GM18498 (cell line): ENCODE measurements at regions not wholly inside any gene's neighbourhood (a gene's known extent, or its start where the extent isn't known, plus 50 kb on each side); places are given as distances from the start of the nearest gene placed in this dataset.

Experiments used
- ATAC-seq: cut with Tn5 transposase; IDR thresholded peaks from one replicate; pipeline ENCODE4 v1.9.1; 2021; ENCODE audit warnings: mild to moderate bottlenecking, moderate library complexity; ENCODE audit not compliant: unreplicated experiment

DNA sequence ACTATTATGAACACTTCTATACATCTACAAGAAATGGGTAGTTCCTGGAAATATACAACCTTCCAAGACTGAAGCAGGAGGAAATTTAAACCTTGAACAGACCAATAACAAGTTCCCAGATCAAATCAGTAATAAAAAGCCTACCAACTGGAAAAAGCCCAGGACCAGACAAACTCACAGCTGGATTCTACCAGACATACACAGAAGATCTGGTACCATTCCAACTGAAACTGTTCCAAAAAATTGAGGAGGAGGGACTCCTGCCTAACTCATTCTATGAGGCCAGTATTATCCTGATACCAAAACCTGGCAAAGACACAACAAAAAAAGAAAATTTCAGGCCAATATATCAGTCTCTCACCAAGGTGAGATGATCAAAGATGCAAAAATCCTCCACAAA is 189.4 kb downstream of the RPS29 start:
- no peak for ATAC-seq

DNA sequence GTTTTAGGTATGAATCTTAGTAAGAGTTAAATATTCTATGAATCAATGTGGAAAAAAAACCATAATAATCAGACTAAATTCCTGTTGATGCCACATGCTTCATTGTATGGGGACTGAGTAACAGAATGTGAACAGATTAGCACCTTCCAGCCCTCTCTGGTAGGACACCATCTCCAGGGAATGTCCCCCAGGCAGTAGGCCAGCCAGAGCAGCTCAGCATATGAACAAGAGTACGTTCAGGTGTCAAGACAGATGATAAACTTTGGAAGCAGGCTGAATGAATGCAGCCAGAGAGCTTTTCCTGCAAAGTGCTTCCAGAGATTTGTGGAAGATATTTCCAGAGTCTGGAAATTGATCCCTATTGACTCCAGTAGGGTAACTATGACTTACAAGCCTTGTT is 204.4 kb downstream of the RPS29 start:
- no peak for ATAC-seq

DNA sequence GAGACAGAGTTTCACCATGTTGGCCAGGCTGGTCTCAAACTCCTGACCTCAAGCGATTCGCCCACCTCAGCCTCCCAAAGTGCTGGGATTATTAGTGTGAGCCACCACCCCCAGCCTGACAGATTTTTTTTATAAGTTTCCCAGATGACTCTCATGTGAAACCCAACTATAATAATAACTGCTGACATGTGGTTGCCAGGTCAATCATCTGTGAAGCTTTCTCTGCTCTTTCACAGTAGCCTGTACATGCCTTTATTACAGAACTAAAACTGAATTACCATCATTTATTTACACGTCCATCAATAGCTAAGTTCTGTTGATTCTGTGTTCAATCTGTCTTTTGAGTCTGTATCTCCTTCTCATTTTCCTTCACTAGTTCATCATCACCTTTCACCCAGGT is 218.5 kb downstream of the RPS29 start:
- ATAC-seq = no peak

DNA sequence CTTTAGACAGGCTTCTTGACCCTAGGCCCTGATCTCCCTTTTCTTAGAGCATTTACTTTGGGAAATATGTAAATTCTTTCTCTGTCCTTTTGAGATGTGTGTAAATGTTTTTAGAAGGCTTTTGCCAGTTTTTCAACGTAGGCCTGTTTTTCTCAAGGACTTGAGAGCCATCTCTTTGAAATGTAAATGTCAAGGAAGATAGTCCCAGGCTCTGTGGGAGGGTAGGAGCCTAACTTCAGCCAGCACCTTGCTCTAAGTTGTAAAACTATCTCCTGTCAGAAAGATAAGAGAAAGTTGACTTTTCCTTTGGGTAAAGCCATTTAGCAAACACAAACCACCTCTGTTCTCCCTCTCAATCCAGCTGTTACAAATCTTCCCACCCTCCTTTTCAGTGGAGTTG is 219.8 kb downstream of the RPS29 start:
- no peak for ATAC-seq

DNA sequence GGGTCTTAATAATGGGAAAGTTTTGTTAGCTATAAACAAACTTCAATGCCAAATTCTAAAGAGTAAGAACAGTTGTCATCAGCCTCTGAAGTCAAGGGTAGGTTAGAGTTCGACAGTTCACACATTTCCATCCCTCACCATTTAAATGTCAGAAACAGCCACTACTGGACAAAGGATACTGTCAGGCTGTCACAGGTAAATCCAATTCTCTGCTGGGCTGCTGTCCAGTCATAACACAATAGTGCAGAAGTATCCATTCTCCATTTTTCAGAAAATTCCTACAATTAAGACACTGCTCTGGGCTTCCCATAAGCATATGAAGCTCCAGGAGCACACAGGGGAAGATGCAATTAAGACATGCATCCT is 221.4 kb downstream of the RPS29 start:
- no peak for ATAC-seq

DNA sequence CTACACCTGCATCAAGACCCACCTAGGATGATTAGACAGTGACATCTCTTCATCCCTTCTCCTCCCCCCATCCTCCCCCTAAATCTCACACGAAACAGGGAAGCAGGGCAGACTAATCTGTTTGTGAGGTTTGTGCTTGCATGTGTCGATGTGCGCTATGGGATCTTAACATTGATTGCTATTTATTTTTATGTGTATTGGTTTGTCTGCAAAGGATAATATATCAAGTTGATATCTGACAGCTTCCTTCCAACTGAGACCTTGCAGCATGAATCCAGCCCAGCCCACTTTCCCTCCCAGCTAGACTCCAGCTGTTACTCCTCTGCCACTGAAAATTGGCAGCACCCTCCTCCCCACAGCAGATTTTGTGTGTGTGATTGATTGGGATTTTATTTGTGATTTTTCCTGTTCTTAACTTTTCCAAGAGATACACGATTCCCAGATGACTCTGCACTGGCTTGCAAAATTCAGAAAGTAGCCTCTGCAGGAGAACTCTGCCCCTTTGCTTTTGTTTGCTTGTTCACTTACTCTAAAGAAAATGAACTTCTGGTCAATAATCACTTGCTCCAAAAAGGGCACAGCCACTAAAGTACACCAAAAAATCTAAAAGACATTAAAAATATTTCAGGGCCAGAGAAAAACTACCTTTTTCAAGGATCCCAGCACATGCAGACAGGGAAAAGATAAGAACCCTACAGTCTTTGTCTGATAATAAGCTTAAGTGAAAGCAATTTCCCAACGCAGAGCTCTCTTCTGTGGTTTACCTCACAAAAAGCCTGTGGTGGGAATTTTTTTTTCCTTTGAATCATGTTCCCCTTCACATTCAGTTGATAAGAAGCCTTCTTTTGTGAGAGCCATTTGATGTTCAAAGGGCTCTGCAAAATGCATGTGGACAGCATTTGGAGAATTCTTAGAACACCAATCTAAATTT is 222.1 kb downstream of the RPS29 start:
- no peak for ATAC-seq

DNA sequence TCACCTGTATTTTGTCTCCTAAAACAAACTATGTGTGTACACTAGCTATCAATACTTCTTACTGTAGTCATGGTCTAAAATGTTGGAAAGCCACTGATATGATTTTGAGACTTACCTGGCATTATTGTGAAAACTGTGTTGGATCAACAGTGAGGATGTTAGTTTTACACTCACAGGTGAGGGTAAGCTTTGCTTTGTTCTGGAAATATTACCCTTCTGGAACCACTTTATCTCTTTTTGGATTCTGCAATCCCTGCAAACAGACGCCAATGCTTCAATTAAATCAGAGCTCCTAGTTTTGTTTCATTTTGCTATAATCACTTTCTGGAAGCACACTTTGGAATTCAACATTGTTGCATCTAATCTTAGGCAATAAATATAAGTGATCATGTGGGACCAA is 223.3 kb downstream of the RPS29 start:
- no peak for ATAC-seq

DNA sequence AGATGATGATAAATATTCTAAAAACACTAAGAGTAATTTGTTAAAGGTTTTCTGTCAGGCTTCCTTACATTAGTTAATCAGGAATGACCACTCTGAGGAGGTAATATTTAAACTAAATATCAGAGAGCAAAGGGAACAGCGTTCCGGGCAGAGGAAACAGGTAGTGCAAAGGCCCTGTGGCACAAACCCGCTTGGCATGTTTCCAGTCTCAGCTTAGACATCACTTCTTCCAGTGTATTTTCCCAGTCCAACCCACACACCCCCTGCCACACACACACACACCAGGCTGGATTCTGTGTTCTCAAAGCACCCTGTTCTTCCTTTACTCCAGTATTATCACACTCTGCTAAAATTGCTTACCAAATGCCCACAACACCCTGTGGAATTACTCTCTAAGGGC is 247.1 kb downstream of the RPS29 start:
- no peak for ATAC-seq

DNA sequence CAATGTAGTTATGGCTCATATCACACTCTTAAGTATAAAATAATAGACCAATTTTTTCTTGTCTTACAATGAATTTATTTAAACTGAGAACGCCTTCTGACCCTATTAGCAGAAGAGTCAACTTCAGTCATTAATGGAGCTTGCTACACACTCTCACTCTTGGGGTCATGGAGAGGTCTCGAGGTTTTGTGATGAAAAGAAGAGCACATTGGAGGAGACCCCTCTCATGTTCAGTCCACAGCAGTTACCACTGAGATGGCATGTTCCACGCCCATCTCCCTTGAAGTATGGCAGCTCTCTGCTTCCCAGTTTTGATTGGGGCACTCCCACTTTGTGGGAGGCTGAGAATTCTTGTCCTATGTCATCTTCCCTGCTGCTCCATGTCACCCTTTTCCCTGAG is 266.4 kb downstream of the RPS29 start:
- no peak for ATAC-seq

DNA sequence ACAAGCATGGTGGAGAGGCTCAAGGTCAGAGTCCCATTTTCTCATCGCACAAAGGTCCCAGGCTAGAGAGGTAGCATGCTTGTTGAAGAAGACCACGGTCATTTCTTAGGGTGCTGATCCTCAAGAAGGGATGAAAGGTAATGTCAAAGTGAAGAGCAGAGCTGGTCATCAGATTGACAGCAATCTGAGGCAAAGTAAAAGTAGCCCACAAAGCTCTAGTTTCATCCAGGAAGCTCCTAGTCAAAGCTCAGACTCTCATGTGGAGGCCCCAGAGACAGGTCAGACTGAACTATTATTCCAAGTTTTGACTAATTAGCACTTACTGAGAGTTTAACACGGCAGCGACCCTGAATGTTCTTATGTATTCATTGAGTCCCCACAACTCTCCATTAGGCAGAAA is 270.6 kb downstream of the RPS29 start:
- ATAC-seq = no peak

DNA sequence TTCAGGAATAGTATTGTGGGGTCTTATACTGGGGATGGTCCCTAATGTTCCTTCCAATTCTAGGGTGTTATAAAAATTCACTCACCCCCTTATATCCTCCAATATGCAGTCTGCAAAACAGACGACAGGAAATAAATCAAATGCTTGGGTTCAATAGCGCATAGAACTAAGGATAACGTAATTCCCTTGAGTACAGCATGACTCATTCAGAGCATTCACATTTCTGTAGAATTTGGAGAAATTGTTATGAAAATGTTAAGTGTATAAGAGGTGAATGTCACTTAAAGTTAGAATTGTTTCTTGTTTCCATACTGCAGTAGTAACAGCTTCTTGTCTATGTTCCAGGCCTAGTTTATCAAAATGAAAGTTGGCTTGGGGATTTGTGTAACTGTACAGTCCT is 271.4 kb downstream of the RPS29 start:
- no peak for ATAC-seq

DNA sequence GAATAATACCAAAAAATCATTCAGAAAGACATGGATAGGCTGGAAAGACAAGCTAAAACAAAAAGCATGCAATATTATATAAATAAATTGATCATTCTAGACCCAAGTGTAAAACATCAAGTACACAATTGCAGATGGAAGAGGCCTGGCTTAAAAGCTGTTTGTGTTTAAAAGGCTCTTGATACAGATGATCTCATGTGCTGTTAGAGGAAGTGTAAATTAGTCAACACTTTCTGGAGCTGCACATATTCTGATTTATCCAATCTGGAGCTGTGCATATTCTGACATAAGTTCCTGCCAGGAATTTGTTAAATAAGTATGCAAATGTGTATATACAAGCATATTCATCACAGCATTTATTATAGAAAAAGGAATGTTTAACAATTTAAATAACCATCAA is 273.1 kb downstream of the RPS29 start:
- ATAC-seq = no peak

DNA sequence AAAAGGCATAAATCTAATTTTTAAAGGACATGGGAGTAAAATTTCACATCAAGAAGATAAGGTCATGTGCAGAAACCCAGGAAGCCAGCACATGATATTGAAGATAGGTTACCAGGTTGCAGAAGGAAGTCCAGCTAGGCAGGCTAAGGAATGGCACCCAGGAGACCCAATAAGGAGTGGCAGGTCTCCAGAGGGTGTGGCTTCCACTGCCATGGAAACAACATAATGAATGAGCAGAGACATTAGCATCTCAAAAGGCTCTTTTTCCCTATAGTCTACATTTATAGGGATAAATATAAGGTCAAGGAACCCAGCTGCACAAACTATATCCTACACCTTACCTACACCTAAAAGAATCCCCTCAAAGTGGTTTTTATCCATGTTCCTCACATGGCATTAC is 275.9 kb downstream of the RPS29 start:
- ATAC-seq = no peak

DNA sequence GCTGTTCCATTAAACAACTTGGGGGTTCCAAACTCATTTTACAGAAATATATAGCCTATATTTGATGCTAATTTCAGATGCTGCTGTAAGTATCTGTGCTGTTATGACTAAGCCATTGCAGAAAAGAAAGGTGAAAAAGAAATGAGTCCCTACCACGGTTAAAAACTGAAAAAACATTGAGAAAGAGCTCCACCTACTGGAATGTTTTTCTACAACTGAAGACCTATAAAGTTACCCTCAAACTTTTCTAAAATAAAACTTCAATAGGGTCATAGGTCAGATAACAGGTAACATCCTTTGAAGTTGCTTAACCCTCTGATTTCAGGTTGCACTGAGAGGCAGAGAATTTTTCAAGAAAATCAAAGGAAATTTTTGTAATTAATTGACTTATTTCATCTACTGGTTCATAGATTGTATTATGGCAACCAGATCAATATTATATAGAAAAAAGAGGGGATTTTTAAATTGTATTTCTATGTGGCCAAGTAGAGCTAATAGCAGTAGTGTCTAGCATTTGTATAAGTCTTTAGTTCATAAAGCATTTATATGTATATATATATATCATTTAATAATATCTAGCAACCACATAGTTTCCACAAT is 279.9 kb downstream of the RPS29 start:
- peak; percentile 58 for ATAC-seq

DNA sequence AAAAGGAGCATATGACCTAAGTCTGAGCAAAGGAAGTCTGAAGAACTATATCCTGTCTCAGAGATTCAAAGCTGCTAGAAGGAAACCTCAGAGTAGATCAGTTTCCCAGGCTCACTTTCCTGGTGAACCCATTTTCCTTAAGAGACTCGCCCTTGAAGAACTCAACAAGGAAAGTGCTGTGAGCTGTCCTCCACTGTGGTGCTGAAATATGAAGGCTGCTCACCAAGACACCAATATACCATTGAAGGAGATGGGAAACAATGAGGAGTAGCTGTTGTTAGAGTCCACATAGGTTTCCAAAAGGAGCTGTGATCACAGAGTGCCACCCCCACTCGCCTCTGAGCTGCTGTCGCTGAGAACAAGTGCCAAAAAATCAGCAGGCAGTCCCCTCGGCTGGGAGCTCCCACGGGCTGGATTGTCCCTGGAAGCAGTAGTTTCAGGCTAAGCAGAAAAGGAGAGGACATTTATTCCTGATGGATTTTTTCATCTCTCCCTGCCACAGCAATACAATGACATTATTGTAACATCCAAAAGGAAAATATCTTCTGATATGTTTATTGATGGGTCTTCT is 282.1 kb downstream of the RPS29 start:
- no peak for ATAC-seq

DNA sequence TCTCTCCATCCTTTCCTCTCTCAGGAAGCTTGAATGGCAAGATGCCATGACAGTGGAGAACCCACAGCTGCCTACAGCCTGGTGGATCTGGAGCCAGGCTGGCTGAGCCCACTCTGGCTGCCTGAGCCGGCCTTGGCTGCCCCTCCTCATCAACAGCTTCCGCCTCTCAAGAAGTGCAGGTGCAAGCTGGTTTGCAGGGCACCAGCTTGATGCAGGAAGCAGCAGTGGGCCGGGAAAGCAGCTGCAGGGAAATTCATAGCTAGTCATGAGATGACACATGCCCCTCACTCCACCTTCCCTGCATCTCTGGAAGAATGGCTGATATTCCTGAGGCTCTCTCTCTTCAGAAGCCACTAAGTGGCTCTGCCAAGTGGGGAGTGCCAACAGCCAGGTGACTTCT is 289.1 kb downstream of the RPS29 start:
- no peak for ATAC-seq

DNA sequence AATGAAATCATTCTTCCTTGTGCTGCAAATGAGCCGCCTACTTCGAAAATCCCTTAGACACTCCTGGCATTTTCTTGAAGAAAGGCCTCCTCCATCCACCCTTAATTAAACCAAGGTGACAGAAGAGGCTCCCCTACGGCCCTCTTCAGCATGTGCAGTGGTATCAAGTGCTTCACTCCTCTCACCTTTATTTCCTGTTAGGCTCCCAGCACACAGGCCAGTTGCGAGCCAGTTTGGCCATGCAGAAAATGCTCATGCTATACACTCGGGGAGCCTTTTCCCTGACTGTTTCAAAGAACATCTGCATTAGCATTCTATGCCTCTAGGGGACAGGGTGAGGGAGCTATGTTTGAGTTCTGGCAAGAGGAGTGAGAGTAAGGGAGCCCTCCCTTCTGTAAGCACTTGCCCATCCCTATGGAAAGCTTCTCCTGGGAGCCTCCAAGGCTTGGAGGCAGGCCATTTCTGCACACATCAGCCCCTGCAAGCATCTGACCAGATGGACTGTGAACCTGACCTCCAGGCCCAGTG is 291.5 kb downstream of the RPS29 start:
- no peak for ATAC-seq

DNA sequence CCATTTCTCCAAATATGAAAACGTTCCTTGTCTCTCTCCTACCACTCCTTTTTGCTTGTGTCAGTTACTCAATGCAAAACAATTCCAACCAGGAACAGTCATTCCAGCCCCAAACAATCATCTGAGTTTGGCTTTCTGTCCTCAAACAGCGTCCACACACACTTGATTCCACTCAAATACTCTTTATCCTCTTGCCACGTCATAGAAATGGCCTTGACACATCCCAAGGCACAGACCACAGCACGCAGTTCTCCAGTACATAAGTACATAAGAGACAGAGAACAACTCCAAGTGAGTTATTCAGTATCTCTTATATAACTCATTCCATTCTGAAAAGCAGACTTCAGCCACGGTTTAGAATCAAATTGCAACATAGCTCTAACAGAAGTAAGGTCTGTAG is 299.2 kb downstream of the RPS29 start:
- ATAC-seq = no peak

DNA sequence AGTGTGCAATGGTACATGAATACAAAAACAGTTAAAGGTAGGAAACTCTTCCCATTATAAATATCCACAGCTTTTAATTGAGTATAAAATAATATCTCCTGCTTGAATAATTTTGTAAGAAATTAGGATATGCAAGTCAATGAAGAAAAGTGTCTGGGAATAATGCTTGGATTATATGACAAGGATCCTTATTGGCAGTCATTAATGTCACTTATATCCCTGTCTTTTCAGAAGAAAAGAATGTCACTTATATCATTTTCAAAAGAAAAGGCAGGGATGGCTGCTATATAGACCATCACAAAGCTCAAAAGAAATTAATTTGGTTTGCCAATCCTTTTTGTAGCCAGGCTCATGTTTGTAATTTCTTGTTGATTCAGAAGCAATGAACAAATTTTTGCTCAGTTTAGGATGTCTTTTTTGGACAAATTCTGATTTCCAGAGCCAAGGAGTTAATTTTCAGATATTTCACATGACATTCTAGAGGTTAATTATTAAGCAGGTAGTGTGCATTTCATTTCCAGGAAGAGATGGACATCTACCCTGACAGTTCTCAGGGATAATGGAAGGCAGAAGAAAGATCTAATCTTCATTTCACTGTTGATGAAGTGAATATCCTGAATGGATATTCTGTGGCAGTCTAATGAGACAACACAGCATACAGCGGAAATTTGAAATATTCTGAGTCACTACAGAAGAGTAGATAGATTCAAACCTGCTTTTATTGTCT is 299.8 kb downstream of the RPS29 start:
- no peak for ATAC-seq

DNA sequence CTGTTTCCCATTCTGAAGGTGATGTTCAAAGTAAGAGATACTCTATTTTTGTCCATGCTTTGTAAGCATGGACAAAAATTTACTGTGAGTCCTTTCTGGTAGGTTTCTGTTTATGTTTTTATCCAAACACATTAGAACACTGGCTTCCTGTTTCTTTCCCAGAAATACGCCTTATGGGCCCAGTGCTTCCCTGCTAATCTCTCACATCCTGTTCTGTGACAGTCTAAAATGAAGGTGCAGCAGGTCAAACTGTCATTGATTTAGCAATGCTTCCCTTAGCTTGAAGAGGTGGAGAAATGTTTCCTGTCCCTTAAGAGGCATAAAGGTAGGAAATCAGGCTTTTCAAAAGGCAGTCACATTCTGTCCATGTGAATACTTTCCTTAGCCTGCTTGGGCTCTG is 305.6 kb downstream of the RPS29 start:
- ATAC-seq = no peak

DNA sequence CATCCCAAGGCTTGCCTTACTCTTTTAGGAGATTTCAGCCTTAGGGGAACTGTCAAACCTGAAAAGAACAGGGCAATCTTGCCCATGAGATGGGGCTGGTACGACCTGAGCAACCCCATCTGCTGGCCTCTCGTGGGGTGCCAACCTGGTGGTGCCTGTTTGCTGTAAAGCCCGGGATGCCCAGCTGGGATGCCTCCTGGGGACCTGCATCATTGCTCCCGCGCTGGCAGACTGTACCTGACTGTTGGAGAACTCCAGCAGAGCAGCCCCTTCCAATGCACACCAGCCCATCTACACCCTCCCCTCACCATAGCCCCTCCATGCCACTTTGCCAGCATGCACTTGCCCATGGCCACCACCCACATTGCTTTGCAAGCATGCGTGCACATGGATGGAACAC is 335.7 kb downstream of the RPS29 start:
- no peak for ATAC-seq
